Neural progenitor cell (in vitro differentiated cells): ENCODE measurements at regions not wholly inside any gene's neighbourhood (a gene's known extent, or its start where the extent isn't known, plus 50 kb on each side); places are given as distances from the start of the nearest gene placed in this dataset.

Experiments
- DNase-seq: peaks from one replicate; pipeline ENCODE4 v3.0.0-alpha.2; 2016; ENCODE audit warnings: low spot score
- H2AFZ ChIP-seq: fragments of 200-600 bp; sonication (generic); replicated peaks from 2 replicates; pipeline ENCODE4 v1.6.1; 2016; ENCODE audit warnings: antibody characterized with exemption
- H3F3A ChIP-seq: fragments of 200-600 bp; sonication (generic); 2 replicates; pipeline ENCODE4 v1.6.1; 2016; ENCODE audit warnings: antibody characterized with exemption, low read depth
- H3K27ac ChIP-seq: fragments of 200-600 bp; sonication (generic); 2 replicates; pipeline ENCODE4 v1.5.1; 2016; ENCODE audit warnings: mild to moderate bottlenecking
- H3K27me3 ChIP-seq: fragments of 200-600 bp; sonication (generic); 2 replicates; pipeline ENCODE4 v1.6.1; 2016; ENCODE audit warnings: mild to moderate bottlenecking, moderate library complexity
- H3K36me3 ChIP-seq: fragments of 200-600 bp; sonication (generic); 2 replicates; pipeline ENCODE4 v1.5.1; 2016
- H3K4me1 ChIP-seq: fragments of 200-600 bp; sonication (generic); 2 replicates; pipeline ENCODE4 v1.6.1; 2016; ENCODE audit warnings: mixed run types
- H3K4me2 ChIP-seq: fragments of 200-600 bp; sonication (generic); 2 replicates; pipeline ENCODE4 v1.6.1; 2016
- H3K4me3 ChIP-seq: fragments of 200-600 bp; sonication (generic); 2 replicates; pipeline ENCODE4 v1.5.1; 2016
- H3K79me2 ChIP-seq: fragments of 200-600 bp; sonication (generic); 2 replicates; pipeline ENCODE4 v1.6.1; 2016; ENCODE audit warnings: low read depth
- H3K9ac ChIP-seq: fragments of 200-600 bp; sonication (generic); 2 replicates; pipeline ENCODE4 v1.6.1; 2016
- H3K9me3 ChIP-seq: fragments of 200-600 bp; sonication (generic); 2 replicates; pipeline ENCODE4 v1.5.1; 2016; ENCODE audit warnings: low read depth
- H4K20me1 ChIP-seq: fragments of 200-600 bp; sonication (generic); 2 replicates; pipeline ENCODE4 v1.6.1; 2016; ENCODE audit warnings: low read depth
- H3K27ac Mint-ChIP-seq: 3 replicates; pipeline ENCODE4 v1.8.0; 2021; ENCODE audit warnings: mixed read lengths
- H3K27me3 Mint-ChIP-seq: 2 replicates; pipeline ENCODE4 v1.8.0; 2022; ENCODE audit warnings: low read depth, mild to moderate bottlenecking, inconsistent platforms, moderate library complexity, mixed read lengths; ENCODE audit not compliant: insufficient read depth
- H3K36me3 Mint-ChIP-seq: 3 replicates; pipeline ENCODE4 v1.8.0; 2021; ENCODE audit warnings: mixed read lengths
- H3K4me1 Mint-ChIP-seq: 3 replicates; pipeline ENCODE4 v1.8.0; 2021; ENCODE audit warnings: mixed read lengths
- H3K4me3 Mint-ChIP-seq: 3 replicates; pipeline ENCODE4 v1.8.0; 2021; ENCODE audit warnings: mild to moderate bottlenecking, moderate library complexity, mixed read lengths
- H3K9me3 Mint-ChIP-seq: 3 replicates; pipeline ENCODE4 v1.8.0; 2020; ENCODE audit warnings: mixed read lengths
- EZH2 ChIP-seq: fragments of 200-600 bp; sonication (generic); IDR thresholded peaks from 2 replicates; pipeline ENCODE4 v1.6.1; 2017; ENCODE audit warnings: antibody characterized with exemption, mild to moderate bottlenecking, moderate library complexity
- EZH2phosphoT487 ChIP-seq: fragments of 200-600 bp; sonication (generic); IDR thresholded peaks from 2 replicates; pipeline ENCODE4 v1.6.1; 2017; ENCODE audit warnings: antibody characterized with exemption
- TF ChIP-seq, protein P1 (sequence below): fragments of 200-600 bp; sonication (generic); IDR thresholded peaks from 2 replicates; pipeline ENCODE4 v1.5.1; 2017; ENCODE audit warnings: antibody characterized with exemption, mild to moderate bottlenecking

- H3K27me3 ChIP-seq: no peaks in the 10 kb centered on the region
- no peak overlapping the region for H3K4me2 ChIP-seq
- peaks cover 6% of the 10 kb centered on the region for H3K4me1 Mint-ChIP-seq
- no peaks in the 10 kb centered on the region for H3K4me1 ChIP-seq
- H3K9ac ChIP-seq: no peak overlapping the region
- no peaks in the 10 kb centered on the region for H3K79me2 ChIP-seq
- H3K4me3 Mint-ChIP-seq: no peak overlapping the region
- H3K9me3 Mint-ChIP-seq: no peaks in the 10 kb centered on the region
- no peaks in the 10 kb centered on the region for H3K36me3 ChIP-seq
- H4K20me1 ChIP-seq: no peaks in the 10 kb centered on the region
- H3K36me3 Mint-ChIP-seq: peaks cover 6% of the 10 kb centered on the region
- no peak overlapping the region for H3K4me3 ChIP-seq
- no peak overlapping the region for H2AFZ ChIP-seq
- TF ChIP-seq, protein P1, sequence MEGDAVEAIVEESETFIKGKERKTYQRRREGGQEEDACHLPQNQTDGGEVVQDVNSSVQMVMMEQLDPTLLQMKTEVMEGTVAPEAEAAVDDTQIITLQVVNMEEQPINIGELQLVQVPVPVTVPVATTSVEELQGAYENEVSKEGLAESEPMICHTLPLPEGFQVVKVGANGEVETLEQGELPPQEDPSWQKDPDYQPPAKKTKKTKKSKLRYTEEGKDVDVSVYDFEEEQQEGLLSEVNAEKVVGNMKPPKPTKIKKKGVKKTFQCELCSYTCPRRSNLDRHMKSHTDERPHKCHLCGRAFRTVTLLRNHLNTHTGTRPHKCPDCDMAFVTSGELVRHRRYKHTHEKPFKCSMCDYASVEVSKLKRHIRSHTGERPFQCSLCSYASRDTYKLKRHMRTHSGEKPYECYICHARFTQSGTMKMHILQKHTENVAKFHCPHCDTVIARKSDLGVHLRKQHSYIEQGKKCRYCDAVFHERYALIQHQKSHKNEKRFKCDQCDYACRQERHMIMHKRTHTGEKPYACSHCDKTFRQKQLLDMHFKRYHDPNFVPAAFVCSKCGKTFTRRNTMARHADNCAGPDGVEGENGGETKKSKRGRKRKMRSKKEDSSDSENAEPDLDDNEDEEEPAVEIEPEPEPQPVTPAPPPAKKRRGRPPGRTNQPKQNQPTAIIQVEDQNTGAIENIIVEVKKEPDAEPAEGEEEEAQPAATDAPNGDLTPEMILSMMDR: no peak
- no peak overlapping the region for H3K27ac Mint-ChIP-seq
- no peak for DNase-seq
- H3K9me3 ChIP-seq: no peaks in the 10 kb centered on the region
- H3F3A ChIP-seq: no peaks in the 10 kb centered on the region
- H3K27ac ChIP-seq: no peak overlapping the region
- peaks cover 3% of the 10 kb centered on the region for H3K27me3 Mint-ChIP-seq
Observed at GRCh38 chr16:72286936-72287620, 115.1 kb upstream of the PMFBP1 start.

DNA sequence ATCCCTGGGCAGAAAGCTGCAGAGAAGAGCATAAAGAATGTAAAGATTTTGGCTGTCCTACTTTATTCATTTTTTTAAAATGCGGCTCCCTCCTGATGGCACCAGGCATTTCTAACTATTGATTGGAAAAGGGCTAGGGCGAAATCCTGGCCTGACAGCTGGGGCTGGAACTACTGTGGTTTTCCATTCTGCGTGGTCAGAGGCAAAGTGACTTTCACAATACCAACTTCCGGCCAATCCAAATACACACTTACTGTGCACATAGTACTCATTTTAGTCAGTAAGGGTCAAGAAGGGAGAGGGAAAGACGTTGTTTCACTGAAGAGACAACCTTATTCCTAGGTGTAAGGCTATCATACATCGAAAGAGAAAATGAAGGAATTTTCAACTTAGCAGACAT, 113.8 kb upstream of the PMFBP1 start:
- Mint-ChIP-seq H3K4me1 (peaks cover 6% of the 10 kb centered on the region), H3K27ac (no peak overlapping the region), H3K27me3 (peaks cover 3% of the 10 kb centered on the region), H3K9me3 (no peaks in the 10 kb centered on the region), H3K4me3 (no peak overlapping the region), H3K36me3 (peaks cover 6% of the 10 kb centered on the region)
- Histone ChIP-seq H3K36me3 (no peaks in the 10 kb centered on the region), H3F3A (no peaks in the 10 kb centered on the region), H3K9me3 (no peaks in the 10 kb centered on the region), H3K9ac (no peak overlapping the region), H3K4me1 (no peaks in the 10 kb centered on the region), H3K4me2 (no peak overlapping the region), H3K27me3 (no peaks in the 10 kb centered on the region), H2AFZ (no peak overlapping the region), H4K20me1 (no peaks in the 10 kb centered on the region), H3K4me3 (no peak overlapping the region), H3K27ac (no peak overlapping the region), H3K79me2 (no peaks in the 10 kb centered on the region)
- no peak for DNase-seq
- TF ChIP-seq EZH2 (no peak), EZH2phosphoT487 (no peak)
- TF ChIP-seq, protein P1: no peak

GRCh38 chr16:72285324-72285723, 113.4 kb upstream of the PMFBP1 start:
- Mint-ChIP-seq H3K4me3 (no peak overlapping the region), H3K27me3 (peaks cover 3% of the 10 kb centered on the region), H3K36me3 (peaks cover 6% of the 10 kb centered on the region), H3K9me3 (no peaks in the 10 kb centered on the region), H3K4me1 (peaks cover 6% of the 10 kb centered on the region), H3K27ac (no peak overlapping the region)
- Histone ChIP-seq H4K20me1 (no peaks in the 10 kb centered on the region), H2AFZ (no peak overlapping the region), H3K27ac (no peak overlapping the region), H3K79me2 (no peaks in the 10 kb centered on the region), H3K9me3 (no peaks in the 10 kb centered on the region), H3K9ac (no peak overlapping the region), H3K4me2 (no peak overlapping the region), H3F3A (no peaks in the 10 kb centered on the region), H3K27me3 (no peaks in the 10 kb centered on the region), H3K36me3 (no peaks in the 10 kb centered on the region), H3K4me3 (no peak overlapping the region), H3K4me1 (no peaks in the 10 kb centered on the region)
- no peak for TF ChIP-seq EZH2
- TF ChIP-seq, protein P1: no peak
- no peak for TF ChIP-seq EZH2phosphoT487
- no peak for DNase-seq
